Rectal smooth muscle tissue (tissue), 1 donor: ENCODE measurements at regions not wholly inside any gene's neighbourhood (a gene's known extent, or its start where the extent isn't known, plus 50 kb on each side); places are given as distances from the start of the nearest gene placed in this dataset.

ENCODE experiments used
- H3K27ac ChIP-seq: one replicate; pipeline ENCODE4 v1.7.0; 2013; ENCODE audit warnings: low read depth, low read length, inconsistent platforms
- H3K27me3 ChIP-seq: one replicate; pipeline ENCODE4 v1.7.0; 2013; ENCODE audit warnings: low read length; ENCODE audit not compliant: control insufficient read depth, insufficient read depth
- H3K36me3 ChIP-seq: one replicate; pipeline ENCODE4 v1.7.0; 2013; ENCODE audit warnings: low read length; ENCODE audit not compliant: control insufficient read depth, insufficient read depth
- H3K4me1 ChIP-seq: one replicate; pipeline ENCODE4 v1.7.0; 2013; ENCODE audit warnings: low read length; ENCODE audit not compliant: control insufficient read depth, insufficient read depth
- H3K4me3 ChIP-seq: one replicate; pipeline ENCODE4 v1.7.0; 2013; ENCODE audit warnings: low read length
- H3K9ac ChIP-seq: one replicate; pipeline ENCODE4 v1.7.0; 2013; ENCODE audit warnings: low read length

DNA sequence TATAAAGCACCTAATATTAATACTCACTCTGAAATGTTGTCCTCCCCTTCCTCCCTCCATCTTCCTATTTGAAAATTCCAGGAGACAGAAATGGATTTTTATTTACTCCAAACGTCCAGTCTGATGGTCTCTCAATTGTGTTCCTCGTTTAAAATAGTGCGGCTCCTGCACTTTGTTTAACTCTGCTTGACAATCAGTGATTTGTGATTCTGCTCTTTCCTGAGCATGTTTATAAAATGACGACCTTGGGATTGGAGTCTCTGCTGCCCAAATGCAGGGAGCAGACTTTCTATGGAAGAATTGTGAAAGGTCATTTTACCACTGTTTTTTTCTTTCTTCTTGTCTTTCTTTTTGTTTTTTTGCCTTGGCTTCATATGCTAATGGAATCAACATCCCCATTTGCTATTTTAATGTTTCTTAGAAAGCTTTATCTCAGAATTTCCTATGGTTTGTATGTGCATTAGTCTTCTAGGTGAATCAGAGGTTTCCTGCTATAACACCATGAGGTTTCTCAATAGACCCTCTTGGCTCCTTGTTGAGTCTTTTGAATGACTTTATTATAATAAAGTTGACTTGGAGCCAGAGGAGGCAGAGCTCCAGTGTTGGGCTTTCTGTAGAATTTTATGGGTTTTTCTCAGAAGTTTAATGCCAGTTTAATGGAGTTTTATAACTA lies 376.5 kb downstream of the CDH11 start:
- no peaks in the 10 kb centered on the region for H3K36me3 ChIP-seq
- H3K27ac ChIP-seq = no peak overlapping the region
- peaks cover 9% of the 10 kb centered on the region for H3K4me1 ChIP-seq
- no peak overlapping the region for H3K4me3 ChIP-seq
- no peak overlapping the region for H3K9ac ChIP-seq
- H3K27me3 ChIP-seq = no peaks in the 10 kb centered on the region

DNA sequence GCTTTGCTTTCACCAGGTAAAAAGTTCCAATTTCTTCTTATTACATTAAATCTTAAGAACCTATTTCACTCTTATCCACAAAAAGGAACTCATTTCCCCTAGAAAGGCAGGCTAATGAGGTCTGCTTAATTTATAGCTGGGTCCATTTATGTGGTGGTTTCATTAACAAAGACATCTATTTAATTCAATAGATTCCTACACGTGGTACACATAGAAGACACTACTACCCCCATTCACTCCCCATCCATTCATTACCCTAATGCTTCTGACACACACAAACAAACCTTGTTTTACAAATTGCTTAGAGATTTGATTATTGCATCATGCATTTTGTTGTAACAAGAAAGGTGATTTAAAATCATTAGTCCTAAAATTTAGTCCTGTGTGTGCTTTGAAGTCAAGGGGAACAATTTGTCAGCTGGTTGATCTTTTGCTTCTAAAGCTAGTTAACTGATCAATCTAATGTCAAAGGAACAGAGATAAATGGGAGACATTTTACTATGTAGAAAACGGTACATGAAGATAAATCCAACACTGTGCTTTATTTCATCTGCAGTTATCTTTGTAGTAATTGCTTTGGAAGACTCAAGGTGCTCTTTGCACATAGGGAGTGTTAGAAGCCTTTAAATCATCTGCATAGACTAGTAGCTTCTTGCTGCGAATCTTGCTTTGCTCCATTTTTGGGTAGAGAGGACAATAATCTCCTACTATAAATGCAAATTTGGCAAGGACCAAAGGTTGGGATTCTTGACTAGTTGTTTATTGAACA lies 379.2 kb downstream of the CDH11 start:
- Histone ChIP-seq H3K27me3 (no peaks in the 10 kb centered on the region), H3K27ac (no peak overlapping the region), H3K4me3 (no peak overlapping the region), H3K4me1 (peaks cover 9% of the 10 kb centered on the region), H3K36me3 (no peaks in the 10 kb centered on the region), H3K9ac (no peak overlapping the region)

DNA sequence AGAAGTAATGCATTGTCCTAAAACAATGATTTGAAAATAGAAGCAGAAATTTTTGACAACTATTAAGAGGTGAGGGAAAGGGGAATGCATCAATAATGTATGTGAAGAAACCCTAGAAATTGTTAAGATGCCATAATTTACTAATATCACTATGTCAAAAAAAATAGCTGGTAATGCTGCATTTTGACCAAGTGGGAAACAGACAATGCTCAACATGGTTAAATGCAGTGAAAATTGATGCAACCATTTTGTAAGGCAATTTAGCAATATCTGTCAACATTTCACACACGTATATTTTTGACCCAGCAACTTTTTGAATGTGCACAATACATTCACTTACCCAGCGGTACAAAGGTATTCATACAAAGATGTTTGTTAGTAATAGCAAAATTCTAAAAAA lies 381.6 kb downstream of the CDH11 start:
- Histone ChIP-seq H3K9ac (no peak overlapping the region), H3K4me3 (no peak overlapping the region), H3K36me3 (no peaks in the 10 kb centered on the region), H3K4me1 (peaks cover 5% of the 10 kb centered on the region), H3K27me3 (no peaks in the 10 kb centered on the region), H3K27ac (no peak overlapping the region)

DNA sequence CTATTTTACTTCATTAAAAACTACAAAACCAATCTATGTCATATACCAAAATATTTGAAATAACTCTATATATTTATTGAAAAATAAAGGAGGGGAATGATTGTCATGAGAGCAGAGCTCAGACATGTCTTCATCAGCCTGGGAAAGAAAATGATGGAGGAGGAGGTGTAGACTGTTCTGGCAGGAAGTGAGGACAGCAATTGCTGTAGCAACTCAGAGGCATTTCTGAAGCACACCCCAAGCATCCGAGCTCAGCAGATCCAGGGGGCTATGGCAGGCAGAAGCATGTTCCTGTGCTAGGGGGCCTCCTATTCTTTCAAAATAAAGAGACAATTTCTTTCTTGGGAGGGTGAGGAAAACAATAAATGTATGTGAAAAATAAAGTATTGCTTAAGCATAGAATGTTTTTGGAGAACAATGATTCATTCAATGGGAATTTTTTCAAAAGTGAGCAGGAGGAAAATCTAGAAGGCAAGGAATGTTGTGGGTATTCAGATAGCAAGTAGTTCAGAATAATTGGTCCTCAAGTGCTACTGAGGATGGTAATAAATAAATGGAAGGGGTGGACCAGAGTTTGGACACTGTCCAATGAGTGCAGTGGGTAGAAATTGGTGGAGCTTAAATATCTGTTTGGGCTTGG lies 383.4 kb downstream of the CDH11 start:
- no peaks in the 10 kb centered on the region for H3K27me3 ChIP-seq
- H3K36me3 ChIP-seq = no peaks in the 10 kb centered on the region
- H3K9ac ChIP-seq = no peak overlapping the region
- H3K4me1 ChIP-seq = no peaks in the 10 kb centered on the region
- no peak overlapping the region for H3K27ac ChIP-seq
- no peak overlapping the region for H3K4me3 ChIP-seq

DNA sequence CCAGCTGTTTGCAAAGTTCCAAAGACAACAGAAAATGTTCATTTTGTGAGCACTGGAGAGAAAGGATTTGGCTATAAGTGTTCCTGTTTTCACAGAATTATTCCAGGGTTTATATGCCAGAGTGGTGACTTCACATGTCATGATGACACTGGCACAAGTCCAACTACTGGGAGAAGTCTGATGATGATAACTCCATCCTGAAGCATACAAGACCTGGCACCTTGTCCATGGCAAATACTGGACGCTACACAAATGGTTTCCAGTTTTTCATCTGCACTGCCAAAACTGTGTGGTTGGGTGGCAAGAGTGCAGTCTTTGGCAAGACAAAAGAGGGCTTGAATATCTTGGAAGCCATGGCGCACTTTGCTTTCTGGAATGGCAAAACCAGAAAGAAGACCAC lies 385.0 kb downstream of the CDH11 start:
- Histone ChIP-seq H3K4me3 (no peak overlapping the region), H3K9ac (no peak overlapping the region), H3K4me1 (no peaks in the 10 kb centered on the region), H3K36me3 (no peaks in the 10 kb centered on the region), H3K27ac (no peak overlapping the region), H3K27me3 (no peaks in the 10 kb centered on the region)

DNA sequence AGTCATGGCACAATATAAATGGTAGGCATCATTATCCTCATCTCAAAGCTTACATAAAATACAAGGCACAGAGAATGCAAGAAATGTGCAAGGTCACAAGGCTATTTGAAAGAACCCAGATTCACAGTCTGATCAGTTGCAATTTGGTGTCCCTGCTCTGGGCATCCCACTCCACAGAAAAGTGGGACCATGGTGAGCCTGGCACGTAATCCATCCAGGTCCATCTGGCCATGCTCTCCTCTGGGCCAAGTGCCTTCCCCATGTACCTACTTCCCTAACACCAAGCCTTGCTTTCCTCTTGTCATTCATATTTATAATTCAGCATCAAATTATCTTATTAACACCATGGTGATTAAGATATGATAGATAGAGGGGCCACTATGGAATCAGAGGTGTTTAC lies 390.0 kb downstream of the CDH11 start:
- Histone ChIP-seq H3K27ac (no peak overlapping the region), H3K36me3 (no peaks in the 10 kb centered on the region), H3K4me1 (no peaks in the 10 kb centered on the region), H3K27me3 (no peaks in the 10 kb centered on the region), H3K4me3 (no peak overlapping the region), H3K9ac (no peak overlapping the region)

DNA sequence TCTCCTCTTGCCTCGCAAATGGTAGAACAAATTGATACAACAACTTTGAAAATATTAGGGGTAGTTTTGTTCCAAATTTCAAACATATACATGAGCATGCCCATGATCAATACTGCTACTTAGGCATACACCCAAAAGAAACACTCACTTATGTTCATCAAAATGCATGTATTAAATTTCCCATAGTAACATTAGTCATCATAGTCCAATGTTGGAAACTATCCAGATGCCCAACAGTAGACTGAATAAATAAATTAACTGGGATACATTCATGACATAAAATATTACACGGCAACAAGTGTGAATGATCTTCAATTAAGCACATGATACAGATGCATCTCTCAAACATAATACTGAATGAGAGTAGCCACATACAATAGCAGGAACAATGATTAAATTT lies 391.6 kb downstream of the CDH11 start:
- no peaks in the 10 kb centered on the region for H3K36me3 ChIP-seq
- no peak overlapping the region for H3K4me3 ChIP-seq
- H3K27ac ChIP-seq = no peak overlapping the region
- no peak overlapping the region for H3K9ac ChIP-seq
- no peaks in the 10 kb centered on the region for H3K27me3 ChIP-seq
- H3K4me1 ChIP-seq = no peaks in the 10 kb centered on the region

DNA sequence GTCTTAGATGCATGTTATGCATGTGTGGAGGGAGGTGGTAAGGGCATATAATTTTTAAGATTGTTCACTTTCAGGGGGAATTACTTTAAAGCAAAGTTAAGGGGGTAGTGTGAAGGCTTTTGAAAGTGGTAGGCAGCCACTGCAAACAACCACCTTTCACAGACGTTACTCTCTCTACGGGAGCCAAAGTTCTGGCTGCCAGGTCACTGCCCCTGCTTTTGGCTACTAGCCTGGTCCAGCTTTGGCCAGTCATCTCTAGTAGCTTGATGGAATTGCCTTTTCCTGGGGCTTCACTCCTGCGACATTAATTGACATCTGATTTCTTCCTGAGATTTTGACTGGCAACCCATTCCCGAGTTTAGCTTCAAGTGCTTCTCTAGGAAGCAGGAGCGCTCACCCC lies 397.5 kb downstream of the CDH11 start:
- Histone ChIP-seq H3K36me3 (no peaks in the 10 kb centered on the region), H3K9ac (no peak overlapping the region), H3K27me3 (no peaks in the 10 kb centered on the region), H3K4me1 (no peaks in the 10 kb centered on the region), H3K27ac (no peak overlapping the region), H3K4me3 (no peak overlapping the region)

DNA sequence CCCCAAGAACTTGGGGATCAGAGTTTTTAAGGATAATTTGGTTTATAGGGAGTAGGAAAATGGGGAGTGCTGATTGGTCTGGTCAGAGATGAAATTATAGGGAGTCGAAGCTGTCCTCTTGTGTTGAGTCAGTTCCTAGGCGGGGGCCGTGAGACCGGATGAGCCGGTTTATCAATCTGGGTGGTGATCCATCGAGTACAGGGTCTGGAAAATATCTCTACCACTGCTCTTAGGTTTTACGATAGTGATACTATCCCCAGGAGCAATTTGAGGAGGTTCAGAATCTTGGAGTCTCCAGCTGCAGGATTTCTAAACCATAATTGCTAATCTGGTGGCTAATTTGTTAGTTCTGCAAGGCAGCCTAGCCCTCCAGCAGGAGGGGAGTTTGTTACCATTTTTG lies 403.4 kb downstream of the CDH11 start:
- Histone ChIP-seq H3K27ac (no peak overlapping the region), H3K4me3 (no peak overlapping the region), H3K4me1 (no peaks in the 10 kb centered on the region)

DNA sequence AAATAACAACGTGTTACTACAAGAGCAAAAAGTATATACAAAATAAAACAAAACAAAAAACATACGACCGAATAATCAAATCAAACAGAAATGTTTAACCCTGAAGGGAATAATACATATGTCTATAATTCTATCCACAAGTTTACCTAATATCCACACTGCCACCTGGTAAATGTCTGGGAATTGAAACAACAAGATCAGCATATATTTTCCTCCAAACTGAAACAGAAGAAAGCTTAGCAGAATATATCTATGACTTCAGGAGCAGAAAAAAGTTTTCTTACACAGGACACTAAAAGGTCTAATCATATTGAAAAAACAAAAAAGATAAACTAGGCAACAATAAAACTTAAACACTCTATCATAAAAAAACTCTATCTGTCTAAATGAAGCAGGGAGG lies 404.0 kb downstream of the CDH11 start:
- no peak overlapping the region for H3K9ac ChIP-seq
- H3K27ac ChIP-seq = no peak overlapping the region
- no peaks in the 10 kb centered on the region for H3K4me1 ChIP-seq
- H3K27me3 ChIP-seq = no peaks in the 10 kb centered on the region
- H3K4me3 ChIP-seq = no peak overlapping the region
- no peaks in the 10 kb centered on the region for H3K36me3 ChIP-seq

More for the DNA sequence above, 403.4 kb downstream of the CDH11 start:
- no peaks in the 10 kb centered on the region for H3K27me3 ChIP-seq
- no peak overlapping the region for H3K9ac ChIP-seq
- H3K36me3 ChIP-seq = no peaks in the 10 kb centered on the region

DNA sequence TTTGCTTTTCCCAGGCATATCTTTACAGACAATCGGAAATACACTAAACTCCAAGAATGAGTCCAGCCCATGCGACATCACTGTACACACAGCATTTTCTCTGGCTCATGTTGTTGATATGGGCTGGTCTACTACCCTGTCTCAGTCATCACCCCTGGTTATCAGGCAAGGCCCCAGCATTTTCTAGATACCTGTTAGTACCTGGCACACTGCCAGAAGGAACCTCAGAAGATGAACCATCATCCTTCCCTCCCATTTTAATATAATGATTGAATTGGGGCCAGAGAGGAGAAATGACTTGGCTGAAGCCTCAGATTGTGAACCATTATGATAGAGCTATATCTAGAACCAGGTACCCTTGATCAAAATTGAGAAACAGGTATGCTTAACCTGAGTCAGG lies 406.2 kb downstream of the CDH11 start:
- Histone ChIP-seq H3K27me3 (no peaks in the 10 kb centered on the region), H3K27ac (no peak overlapping the region), H3K36me3 (no peaks in the 10 kb centered on the region), H3K9ac (no peak overlapping the region), H3K4me1 (no peaks in the 10 kb centered on the region), H3K4me3 (no peak overlapping the region)

DNA sequence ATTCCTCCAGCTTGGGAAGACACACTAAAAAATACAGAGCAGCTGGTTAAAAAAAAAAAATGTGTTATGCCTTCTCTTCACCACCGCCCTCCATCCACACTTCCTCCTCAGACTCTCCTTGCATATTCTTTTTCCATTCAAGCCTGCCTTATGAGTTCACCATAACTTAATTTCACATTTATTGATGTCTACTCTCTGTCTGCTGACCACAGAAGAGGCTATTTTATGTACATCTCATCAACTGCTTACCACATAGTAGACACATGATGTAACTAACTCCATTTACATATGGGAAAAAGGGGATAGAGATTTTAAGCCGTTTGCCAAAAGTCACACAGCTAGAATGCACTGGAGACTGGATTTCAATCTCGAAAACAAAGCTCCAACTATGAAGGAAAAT lies 409.8 kb downstream of the CDH11 start:
- Histone ChIP-seq H3K27me3 (no peaks in the 10 kb centered on the region), H3K4me3 (no peak overlapping the region), H3K36me3 (no peaks in the 10 kb centered on the region), H3K9ac (no peak overlapping the region), H3K4me1 (no peaks in the 10 kb centered on the region), H3K27ac (no peak overlapping the region)
